ENCODE measurements at regions not wholly inside any gene's neighbourhood (a gene's known extent, or its start where the extent isn't known, plus 50 kb on each side); places are given as distances from the start of the nearest gene placed in this dataset.

GRCh38 chr2:217075268-217076057 lies 215.6 kb upstream of the TNP1 start:
- Histone ChIP-seq H3K36me3 (ENCODE audit: control insufficient read depth, insufficient read depth, low read length) (no peaks in the 10 kb centered on the region), H3K4me3 (ENCODE audit: low read depth, low read length) (no peak overlapping the region), H3K27me3 (ENCODE audit: control insufficient read depth, insufficient read depth, low read length) (no peaks in the 10 kb centered on the region)
- DNase-seq (ENCODE audit: low read depth) (no peak), FAIRE-seq (no peak)
- no peak for TF ChIP-seq CTCF (IDR thresholded peaks at IDR 0.05; ENCODE audit: insufficient read depth, low read length, severe bottlenecking)

DNA sequence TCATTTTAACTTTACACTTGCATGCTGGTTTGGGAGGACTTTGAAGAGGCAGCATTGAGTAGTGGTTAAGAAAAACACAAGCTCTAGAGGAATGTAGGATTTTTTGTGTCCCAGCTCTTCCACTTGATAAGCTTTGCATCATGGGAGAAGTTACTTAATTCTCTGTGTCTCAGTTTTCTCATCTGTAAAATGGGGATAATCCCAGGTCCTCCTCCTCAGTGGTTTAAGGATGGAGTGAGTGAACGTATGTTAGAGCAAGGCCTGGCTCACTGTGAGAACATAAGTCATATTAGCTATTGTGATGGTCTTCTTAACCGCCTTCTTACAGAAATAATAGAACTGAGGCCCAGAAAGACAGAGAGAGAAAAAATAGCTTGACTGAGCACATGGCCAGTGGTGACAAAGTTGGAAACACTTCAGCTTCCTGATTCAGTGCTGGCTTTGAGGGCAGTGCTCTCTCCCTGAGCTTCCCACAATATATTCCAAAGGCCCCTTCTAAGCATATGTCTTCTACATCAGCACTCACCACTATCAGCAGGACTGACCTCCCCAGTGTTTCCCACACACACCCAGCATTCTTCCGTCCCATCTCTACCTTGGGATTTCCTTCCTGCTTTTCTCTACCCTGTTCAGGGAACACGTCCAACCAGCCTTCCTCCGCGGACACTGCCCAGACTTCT lies 214.9 kb upstream of the TNP1 start:
- TF ChIP-seq CTCF (IDR thresholded peaks at IDR 0.05; ENCODE audit: insufficient read depth, low read length, severe bottlenecking): no peak
- no peak overlapping the region for H3K4me3 ChIP-seq (ENCODE audit: low read depth, low read length)
- no peak for FAIRE-seq
- H3K36me3 ChIP-seq (ENCODE audit: control insufficient read depth, insufficient read depth, low read length): no peaks in the 10 kb centered on the region
- no peak for DNase-seq (ENCODE audit: low read depth)
- no peaks in the 10 kb centered on the region for H3K27me3 ChIP-seq (ENCODE audit: control insufficient read depth, insufficient read depth, low read length)

DNA sequence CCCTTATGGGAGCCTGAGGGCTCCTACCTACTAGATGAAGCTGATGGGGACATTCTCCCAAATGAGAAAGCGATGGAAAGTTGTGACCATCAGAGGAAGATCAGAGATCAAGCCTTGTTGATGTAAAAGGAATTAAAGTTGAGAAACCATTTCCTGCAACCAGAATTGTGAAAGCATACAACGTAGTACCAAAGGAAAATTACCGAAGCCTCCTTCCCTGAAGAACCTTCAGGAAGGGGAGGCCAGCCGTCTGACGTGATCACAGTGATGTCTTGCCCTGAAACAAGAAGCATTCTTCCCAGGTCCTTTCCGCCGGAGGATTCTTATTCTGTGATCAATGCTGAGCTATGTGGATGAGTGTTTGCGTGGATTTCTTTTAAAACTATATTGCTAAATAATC lies 211.6 kb upstream of the TNP1 start:
- no peaks in the 10 kb centered on the region for H3K36me3 ChIP-seq (ENCODE audit: control insufficient read depth, insufficient read depth, low read length)
- H3K27me3 ChIP-seq (ENCODE audit: control insufficient read depth, insufficient read depth, low read length): no peaks in the 10 kb centered on the region
- no peak for TF ChIP-seq CTCF (IDR thresholded peaks at IDR 0.05; ENCODE audit: insufficient read depth, low read length, severe bottlenecking)
- H3K4me3 ChIP-seq (ENCODE audit: low read depth, low read length): no peak overlapping the region
- FAIRE-seq (no peak), DNase-seq (ENCODE audit: low read depth) (no peak)

GRCh38 chr2:217070611-217071010 lies 210.7 kb upstream of the TNP1 start:
- Histone ChIP-seq H3K27me3 (ENCODE audit: control insufficient read depth, insufficient read depth, low read length) (no peaks in the 10 kb centered on the region), H3K36me3 (ENCODE audit: control insufficient read depth, insufficient read depth, low read length) (no peaks in the 10 kb centered on the region), H3K4me3 (ENCODE audit: low read depth, low read length) (no peak overlapping the region)
- DNase-seq (ENCODE audit: low read depth): no peak
- TF ChIP-seq CTCF (IDR thresholded peaks at IDR 0.05; ENCODE audit: insufficient read depth, low read length, severe bottlenecking): no peak
- FAIRE-seq: no peak

GRCh38 chr2:217070043-217070430 lies 210.2 kb upstream of the TNP1 start:
- no peak for TF ChIP-seq CTCF (IDR thresholded peaks at IDR 0.05; ENCODE audit: insufficient read depth, low read length, severe bottlenecking)
- FAIRE-seq: no peak

More at GRCh38 chr2:217070043-217070430, 210.2 kb upstream of the TNP1 start:
- no peak for DNase-seq (ENCODE audit: low read depth)
- no peaks in the 10 kb centered on the region for H3K36me3 ChIP-seq (ENCODE audit: control insufficient read depth, insufficient read depth, low read length)
- H3K27me3 ChIP-seq (ENCODE audit: control insufficient read depth, insufficient read depth, low read length): no peaks in the 10 kb centered on the region
- H3K4me3 ChIP-seq (ENCODE audit: low read depth, low read length): no peak overlapping the region

Measured in bronchial epithelial cell (primary cell).